Central memory CD8-positive, alpha-beta T cell (primary cell): ENCODE measurements at regions not wholly inside any gene's neighbourhood (a gene's known extent, or its start where the extent isn't known, plus 50 kb on each side); places are given as distances from the start of the nearest gene placed in this dataset.

Source experiments
- ATAC-seq: fragments of 150-1000 bp; cut with Tn5 transposase; replicated peaks from 2 replicates; pipeline ENCODE4 v1.10.0; 2022; ENCODE audit warnings: mild to moderate bottlenecking, moderate FRiP score, moderate number of reproducible peaks; ENCODE audit not compliant: poor library complexity, severe bottlenecking; ENCODE audit errors: extremely low read depth
- DNase-seq, 2 donors: peaks; one replicate each; pipeline ENCODE4 v3.0.0; 2021; ENCODE audit warnings: low spot score in 2 of 2
- H3K27ac Mint-ChIP-seq: one replicate; pipeline ENCODE4 v1.8.0; 2022; ENCODE audit warnings: low read depth, mild to moderate bottlenecking, moderate library complexity, mixed read lengths
- H3K27me3 Mint-ChIP-seq: one replicate; pipeline ENCODE4 v1.8.0; 2022; ENCODE audit warnings: mixed read lengths
- H3K36me3 Mint-ChIP-seq: one replicate; pipeline ENCODE4 v1.8.0; 2022; ENCODE audit warnings: mild to moderate bottlenecking, moderate library complexity, mixed read lengths; ENCODE audit not compliant: insufficient read depth
- H3K4me1 Mint-ChIP-seq: one replicate; pipeline ENCODE4 v1.8.0; 2022; ENCODE audit warnings: mixed read lengths
- H3K4me3 Mint-ChIP-seq: one replicate; pipeline ENCODE4 v1.8.0; 2022; ENCODE audit warnings: mild to moderate bottlenecking, moderate library complexity, mixed read lengths
- H3K9me3 Mint-ChIP-seq: one replicate; pipeline ENCODE4 v1.8.0; 2022; ENCODE audit warnings: mixed read lengths

GRCh38 chr6:145486306-145486705, 249.0 kb downstream of the EPM2A start:
- no peak overlapping the region for H3K4me3 Mint-ChIP-seq
- no peaks in the 10 kb centered on the region for H3K27me3 Mint-ChIP-seq
- ATAC-seq (no peak), DNase-seq (no peak)
- no peaks in the 10 kb centered on the region for H3K4me1 Mint-ChIP-seq
- no peaks in the 10 kb centered on the region for H3K36me3 Mint-ChIP-seq
- no peak overlapping the region for H3K27ac Mint-ChIP-seq
- H3K9me3 Mint-ChIP-seq = no peaks in the 10 kb centered on the region

- Mint-ChIP-seq H3K36me3 (no peaks in the 10 kb centered on the region), H3K27ac (no peak overlapping the region), H3K27me3 (no peaks in the 10 kb centered on the region), H3K4me3 (no peak overlapping the region), H3K4me1 (no peaks in the 10 kb centered on the region), H3K9me3 (no peaks in the 10 kb centered on the region)
- ATAC-seq (no peak), DNase-seq (no peak)
Observed at GRCh38 chr6:145489583-145489982, 245.7 kb downstream of the EPM2A start.

- no peaks in the 10 kb centered on the region for H3K9me3 Mint-ChIP-seq
- no peak for ATAC-seq
- H3K4me1 Mint-ChIP-seq = no peaks in the 10 kb centered on the region
- H3K4me3 Mint-ChIP-seq = no peak overlapping the region
- no peak for DNase-seq
- no peak overlapping the region for H3K27ac Mint-ChIP-seq
- H3K36me3 Mint-ChIP-seq = no peaks in the 10 kb centered on the region
- no peaks in the 10 kb centered on the region for H3K27me3 Mint-ChIP-seq
Observed at GRCh38 chr6:145490068-145490467, 245.3 kb downstream of the EPM2A start.

- Mint-ChIP-seq H3K9me3 (no peaks in the 10 kb centered on the region), H3K4me1 (no peaks in the 10 kb centered on the region), H3K27ac (no peak overlapping the region), H3K36me3 (no peaks in the 10 kb centered on the region), H3K4me3 (no peak overlapping the region), H3K27me3 (no peaks in the 10 kb centered on the region)
- ATAC-seq (no peak), DNase-seq (no peak)
Observed at GRCh38 chr6:145491126-145491525, 244.2 kb downstream of the EPM2A start.

- DNase-seq (no peak), ATAC-seq (no peak)
- Mint-ChIP-seq H3K27me3 (peaks cover 32% of the 10 kb centered on the region), H3K4me1 (no peaks in the 10 kb centered on the region), H3K36me3 (no peaks in the 10 kb centered on the region), H3K9me3 (no peaks in the 10 kb centered on the region), H3K4me3 (no peak overlapping the region), H3K27ac (no peak overlapping the region)
Observed at GRCh38 chr6:145497006-145497405, 238.3 kb downstream of the EPM2A start.

- no peak overlapping the region for H3K4me3 Mint-ChIP-seq
- DNase-seq (no peak), ATAC-seq (no peak)
Observed at GRCh38 chr6:145498425-145498824, 236.9 kb downstream of the EPM2A start.

GRCh38 chr6:145502416-145502815, 232.9 kb downstream of the EPM2A start:
- no peak for DNase-seq
- Mint-ChIP-seq H3K27me3 (peaks cover 34% of the 10 kb centered on the region), H3K9me3 (peaks cover 4% of the 10 kb centered on the region), H3K4me3 (no peak overlapping the region), H3K27ac (no peak overlapping the region), H3K4me1 (no peaks in the 10 kb centered on the region), H3K36me3 (no peaks in the 10 kb centered on the region)
- no peak for ATAC-seq

More at GRCh38 chr6:145498425-145498824, 236.9 kb downstream of the EPM2A start:
- H3K27ac Mint-ChIP-seq = no peak overlapping the region
- no peaks in the 10 kb centered on the region for H3K36me3 Mint-ChIP-seq
- no peaks in the 10 kb centered on the region for H3K9me3 Mint-ChIP-seq
- H3K27me3 Mint-ChIP-seq = peaks cover 34% of the 10 kb centered on the region
- H3K4me1 Mint-ChIP-seq = no peaks in the 10 kb centered on the region

GRCh38 chr6:145506136-145506535, 229.2 kb downstream of the EPM2A start:
- Mint-ChIP-seq H3K36me3 (no peaks in the 10 kb centered on the region), H3K9me3 (peaks cover 15% of the 10 kb centered on the region), H3K27me3 (peaks cover 22% of the 10 kb centered on the region), H3K4me3 (no peak overlapping the region), H3K4me1 (no peaks in the 10 kb centered on the region), H3K27ac (no peak overlapping the region)
- ATAC-seq = no peak
- DNase-seq = no peak

- no peaks in the 10 kb centered on the region for H3K36me3 Mint-ChIP-seq
- no peak overlapping the region for H3K4me3 Mint-ChIP-seq
- no peaks in the 10 kb centered on the region for H3K4me1 Mint-ChIP-seq
- no peak overlapping the region for H3K27ac Mint-ChIP-seq
- H3K9me3 Mint-ChIP-seq = peaks cover 19% of the 10 kb centered on the region
- DNase-seq (no peak), ATAC-seq (no peak)
- peaks cover 18% of the 10 kb centered on the region for H3K27me3 Mint-ChIP-seq
Observed at GRCh38 chr6:145506565-145506964, 228.8 kb downstream of the EPM2A start.

- no peaks in the 10 kb centered on the region for H3K4me1 Mint-ChIP-seq
Observed at GRCh38 chr6:145507239-145507638, 228.1 kb downstream of the EPM2A start.

GRCh38 chr6:145508107-145508506, 227.2 kb downstream of the EPM2A start:
- ATAC-seq = no peak
- Mint-ChIP-seq H3K27ac (no peak overlapping the region), H3K9me3 (peaks cover 22% of the 10 kb centered on the region), H3K36me3 (no peaks in the 10 kb centered on the region), H3K27me3 (peaks cover 11% of the 10 kb centered on the region), H3K4me3 (no peak overlapping the region), H3K4me1 (no peaks in the 10 kb centered on the region)
- no peak for DNase-seq

More at GRCh38 chr6:145507239-145507638, 228.1 kb downstream of the EPM2A start:
- Mint-ChIP-seq H3K4me3 (no peak overlapping the region), H3K27me3 (peaks cover 11% of the 10 kb centered on the region), H3K9me3 (peaks cover 22% of the 10 kb centered on the region), H3K27ac (no peak overlapping the region), H3K36me3 (no peaks in the 10 kb centered on the region)
- no peak for ATAC-seq
- no peak for DNase-seq

- H3K4me1 Mint-ChIP-seq = no peaks in the 10 kb centered on the region
- no peaks in the 10 kb centered on the region for H3K27me3 Mint-ChIP-seq
- H3K4me3 Mint-ChIP-seq = no peak overlapping the region
- ATAC-seq (no peak), DNase-seq (no peak)
- H3K36me3 Mint-ChIP-seq = peaks cover 3% of the 10 kb centered on the region
- no peak overlapping the region for H3K27ac Mint-ChIP-seq
- H3K9me3 Mint-ChIP-seq = peaks cover 10% of the 10 kb centered on the region
Observed at GRCh38 chr6:145517492-145517891, 217.8 kb downstream of the EPM2A start.

GRCh38 chr6:145525038-145525437, 210.3 kb downstream of the EPM2A start:
- peaks cover 4% of the 10 kb centered on the region for H3K9me3 Mint-ChIP-seq

GRCh38 chr6:145529582-145529981, 205.7 kb downstream of the EPM2A start:
- no peak overlapping the region for H3K27ac Mint-ChIP-seq
- H3K4me1 Mint-ChIP-seq = no peaks in the 10 kb centered on the region
- H3K36me3 Mint-ChIP-seq = no peaks in the 10 kb centered on the region
- no peaks in the 10 kb centered on the region for H3K27me3 Mint-ChIP-seq
- no peak for ATAC-seq
- H3K9me3 Mint-ChIP-seq = no peaks in the 10 kb centered on the region
- H3K4me3 Mint-ChIP-seq = no peak overlapping the region
- DNase-seq = no peak

More at GRCh38 chr6:145525038-145525437, 210.3 kb downstream of the EPM2A start:
- Mint-ChIP-seq H3K27ac (no peak overlapping the region), H3K36me3 (no peaks in the 10 kb centered on the region), H3K27me3 (no peaks in the 10 kb centered on the region), H3K4me1 (no peaks in the 10 kb centered on the region), H3K4me3 (no peak overlapping the region)
- DNase-seq (no peak), ATAC-seq (no peak)
